ENCODE measurements at regions not wholly inside any gene's neighbourhood (a gene's known extent, or its start where the extent isn't known, plus 50 kb on each side); places are given as distances from the start of the nearest gene placed in this dataset.
"Not testable (repeated sequence)": the region's sequence is repeated elsewhere in the genome, so short reads cannot be mapped to it uniquely, and the experiment has no call there.

DNA sequence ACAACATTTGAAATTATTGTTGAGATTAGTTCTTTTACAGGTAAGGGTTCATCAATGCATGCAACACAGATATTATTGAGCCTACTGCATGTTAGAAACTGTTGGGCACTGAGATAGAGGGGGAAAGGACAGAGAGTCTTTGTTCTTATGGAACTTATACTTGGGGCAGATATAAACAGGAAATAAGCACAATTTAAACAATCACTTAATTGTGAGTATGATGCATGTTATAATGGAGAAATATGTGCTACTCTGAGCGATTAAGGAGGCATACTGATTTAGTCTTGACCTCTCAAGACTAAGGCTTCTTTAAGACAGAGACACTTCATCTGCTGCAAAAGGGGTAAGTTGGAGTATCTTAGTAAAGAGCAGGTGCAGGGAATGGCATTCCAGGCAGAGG is 593.3 kb downstream of the CCSER2 start:
- DNase-seq (ENCODE audit: extremely low read depth in 1 of 2, low read depth in 1 of 2) = no peak

DNA sequence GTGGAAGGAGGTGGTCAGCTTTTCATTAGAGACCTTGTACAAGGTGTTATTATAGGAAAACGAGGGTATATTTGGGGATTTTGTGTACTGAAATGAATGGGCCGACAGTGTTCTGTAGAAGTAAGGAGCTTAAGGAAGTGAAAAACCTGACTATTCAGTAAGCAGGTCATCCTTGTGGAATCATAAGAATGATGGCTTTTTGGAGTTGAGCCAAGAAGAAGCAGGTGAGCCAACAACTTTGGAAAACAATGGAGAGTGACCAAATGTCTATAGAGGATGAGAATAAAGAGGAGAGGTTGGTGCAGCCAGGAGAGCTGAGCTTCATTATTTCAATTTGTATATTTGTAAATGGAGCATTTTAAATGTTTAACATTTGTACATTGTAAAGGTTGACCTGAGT is 595.7 kb downstream of the CCSER2 start:
- no peak for DNase-seq (ENCODE audit: extremely low read depth in 1 of 2, low read depth in 1 of 2)

DNA sequence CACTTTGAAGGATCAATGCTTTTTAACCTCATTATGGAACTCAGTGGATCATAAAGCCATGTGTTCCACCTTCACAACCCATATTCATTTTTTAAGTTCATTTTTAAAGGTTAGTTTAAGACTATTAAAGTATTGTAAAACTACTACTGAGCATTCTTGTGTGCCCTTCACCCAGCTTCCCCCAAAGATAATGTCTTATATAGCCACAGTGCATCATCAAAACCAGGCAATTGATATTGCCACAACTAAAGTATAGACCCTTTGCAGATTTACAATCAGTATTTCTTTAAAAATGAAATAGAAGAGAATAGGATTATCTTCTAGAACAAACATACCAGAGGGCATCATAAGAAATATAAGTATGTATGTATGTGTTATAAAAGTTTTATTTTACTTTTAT is 597.1 kb downstream of the CCSER2 start:
- DNase-seq (ENCODE audit: extremely low read depth in 1 of 2, low read depth in 1 of 2) = no peak

DNA sequence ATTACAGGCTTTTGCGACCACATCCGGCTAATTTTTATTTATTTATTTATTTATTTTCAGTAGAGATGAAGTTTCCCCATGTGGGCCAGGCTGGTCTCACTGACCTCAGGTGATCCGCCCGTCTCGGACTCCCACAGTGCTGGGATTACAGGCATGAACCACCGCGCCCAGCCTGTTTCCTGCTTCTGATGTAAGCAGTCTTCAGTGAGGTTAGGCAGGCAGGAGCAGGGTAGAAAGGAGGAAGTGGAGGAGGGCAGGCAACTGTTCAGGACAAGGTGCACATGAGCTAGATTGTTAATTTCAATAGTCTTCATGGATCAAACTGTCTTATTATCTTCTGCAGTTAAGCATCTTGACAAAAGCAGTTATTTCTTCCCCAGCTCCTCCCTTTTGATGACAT is 605.0 kb downstream of the CCSER2 start:
- DNase-seq (ENCODE audit: extremely low read depth in 1 of 2, low read depth in 1 of 2) = no peak

DNA sequence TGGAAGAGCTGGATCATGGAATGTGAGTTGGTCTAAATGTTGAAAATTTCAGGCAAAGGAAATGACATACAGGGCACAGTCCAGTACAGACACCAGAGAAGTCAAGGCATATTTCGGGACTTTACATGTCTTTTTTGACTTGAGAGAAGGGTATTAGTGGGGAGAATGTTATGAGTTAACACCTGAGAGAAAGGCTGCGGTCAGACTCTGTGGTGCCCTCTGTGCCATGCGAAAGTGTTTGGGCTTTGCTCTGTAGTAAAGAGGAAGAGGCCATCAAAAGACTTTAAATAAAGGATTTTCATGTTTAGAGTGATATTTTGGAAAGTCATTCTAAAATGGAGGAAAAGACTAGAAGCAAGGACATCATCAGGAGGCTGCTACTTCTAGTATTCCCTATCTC is 607.4 kb downstream of the CCSER2 start:
- no peak for DNase-seq (ENCODE audit: extremely low read depth in 1 of 2, low read depth in 1 of 2)

DNA sequence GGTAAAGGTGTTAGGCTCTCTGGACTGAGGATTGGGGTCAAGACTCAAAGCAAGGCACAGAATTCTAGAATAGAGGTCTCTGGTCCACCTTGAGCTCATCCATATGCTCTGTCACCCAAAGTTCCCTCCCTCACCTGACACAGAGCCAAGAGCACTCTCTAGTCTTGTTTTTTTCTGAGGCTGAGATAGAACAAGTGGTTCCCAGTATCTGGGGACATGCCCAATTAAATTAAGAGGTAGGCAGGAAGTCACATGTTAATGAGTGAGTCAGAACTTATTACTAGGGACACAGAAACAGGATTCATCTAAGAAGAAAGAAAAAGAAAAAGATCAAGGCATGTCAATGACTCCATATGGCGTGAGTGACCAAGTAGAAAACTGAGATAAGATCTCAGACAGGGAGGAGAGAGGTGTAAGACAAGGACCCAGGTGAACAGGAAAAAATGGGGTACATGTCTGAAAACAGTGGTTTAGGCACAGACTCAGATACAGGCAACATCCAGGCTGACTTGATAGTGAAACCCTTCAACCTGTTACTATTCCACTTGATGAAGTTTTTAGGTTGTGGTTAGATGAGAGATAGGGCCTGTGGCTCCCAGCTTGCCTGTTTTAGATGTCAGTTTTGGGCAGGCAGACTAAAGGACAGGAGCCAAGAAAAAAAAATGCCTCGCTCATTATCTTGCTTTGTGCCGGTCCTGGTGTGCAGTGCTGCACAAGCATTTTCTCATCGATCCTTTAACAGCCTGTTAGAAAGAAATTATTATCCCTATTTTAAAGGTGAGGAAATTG is 609.9 kb downstream of the CCSER2 start:
- no peak for DNase-seq (ENCODE audit: extremely low read depth in 1 of 2, low read depth in 1 of 2)

DNA sequence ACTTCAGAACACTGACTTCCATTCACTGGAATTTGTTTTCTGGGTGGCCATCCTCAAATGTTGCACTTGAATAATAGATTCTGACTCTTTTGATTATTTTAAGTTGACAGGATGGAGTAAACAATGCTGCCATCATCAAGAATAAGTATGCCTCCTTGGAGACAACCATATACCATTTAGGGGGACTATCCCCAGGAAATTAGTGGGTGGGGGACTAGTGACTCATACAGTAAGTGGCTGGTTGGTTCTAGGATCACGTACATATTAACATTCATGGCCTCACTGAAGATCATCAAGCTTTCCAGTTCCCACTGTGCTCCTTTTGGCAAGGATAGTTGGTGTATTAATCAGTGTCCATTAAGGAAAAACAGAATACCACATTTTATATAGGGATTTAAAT is 615.2 kb downstream of the CCSER2 start:
- DNase-seq (ENCODE audit: extremely low read depth in 1 of 2, low read depth in 1 of 2) = no peak

DNA sequence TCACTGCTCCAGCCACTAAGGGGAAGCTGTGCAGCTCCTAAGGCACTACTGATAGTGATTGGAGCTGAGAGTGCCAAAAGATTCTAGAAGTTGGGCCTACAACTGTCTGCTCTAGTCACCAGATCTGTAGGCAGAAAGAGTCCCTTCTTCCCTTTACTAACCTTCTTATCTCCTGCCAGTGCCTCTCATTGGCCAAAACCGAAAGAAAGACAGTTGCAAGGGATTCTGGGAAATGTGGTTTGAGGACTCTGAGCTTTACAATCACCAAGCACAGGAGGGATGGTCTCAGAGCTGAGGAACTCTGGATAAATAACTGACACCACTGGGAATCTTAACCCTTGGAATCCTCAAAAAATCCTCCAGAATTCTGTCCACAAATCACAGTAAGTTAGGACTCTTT is 615.8 kb downstream of the CCSER2 start:
- no peak for DNase-seq (ENCODE audit: extremely low read depth in 1 of 2, low read depth in 1 of 2)

DNA sequence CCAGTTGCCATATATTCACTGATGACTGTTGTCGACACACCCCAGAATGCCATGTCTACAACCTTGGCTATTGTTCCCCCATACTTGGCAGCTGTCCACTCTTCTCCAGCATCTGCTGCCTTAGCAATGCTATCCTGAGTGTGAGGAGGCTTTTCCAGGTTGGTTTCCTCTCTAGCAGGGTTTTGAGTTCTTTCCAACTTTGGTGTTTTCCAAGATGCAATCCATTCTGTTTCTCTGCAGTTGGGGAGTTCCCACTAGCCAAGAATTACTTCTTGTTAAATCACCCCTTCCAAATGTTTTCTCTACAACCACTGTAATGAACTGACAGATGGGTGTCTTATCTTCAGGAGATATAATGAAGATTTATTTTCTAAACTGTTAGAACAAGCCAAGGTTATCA is 617.4 kb downstream of the CCSER2 start:
- no peak for DNase-seq (ENCODE audit: extremely low read depth in 1 of 2, low read depth in 1 of 2)

DNA sequence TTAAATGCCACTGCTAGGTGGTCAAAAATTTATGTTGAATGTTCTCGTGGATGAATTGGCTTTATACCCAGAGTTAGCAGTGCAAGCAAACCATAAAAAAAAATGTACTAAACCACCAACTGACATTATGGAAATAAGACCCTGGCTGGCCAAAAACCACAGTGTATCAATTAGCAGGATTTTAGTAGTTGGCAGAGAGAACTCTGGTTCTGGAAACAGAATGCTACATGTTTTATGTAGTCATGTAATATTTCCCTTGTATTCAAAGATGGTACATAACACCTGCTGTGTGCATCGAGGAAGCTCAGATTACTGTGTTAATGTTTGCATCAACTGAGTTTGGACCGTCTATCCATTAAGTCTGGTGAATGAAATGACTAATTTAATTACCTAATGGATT is 618.5 kb downstream of the CCSER2 start:
- no peak for DNase-seq (ENCODE audit: extremely low read depth in 1 of 2, low read depth in 1 of 2)

DNA sequence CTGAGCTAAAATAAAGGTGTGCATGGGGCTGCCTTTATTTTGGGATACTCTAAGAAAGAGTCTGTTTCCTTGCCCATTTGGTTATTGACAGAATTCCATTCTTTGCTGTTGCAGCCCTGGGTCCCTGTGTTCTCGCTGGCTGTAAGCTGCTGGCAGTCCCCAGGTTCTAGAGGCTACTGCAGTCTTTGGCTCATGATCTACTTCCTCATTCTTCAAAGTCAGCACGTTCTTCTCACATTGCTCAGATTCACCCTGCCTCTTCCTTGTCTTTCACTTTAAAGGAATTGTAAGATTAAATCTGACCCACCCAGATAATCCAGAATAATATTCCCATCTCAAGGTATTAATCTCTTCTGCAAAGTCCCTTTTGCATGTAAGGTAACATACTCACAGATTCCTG is 620.3 kb downstream of the CCSER2 start:
- DNase-seq (ENCODE audit: extremely low read depth in 1 of 2, low read depth in 1 of 2) = no peak

DNA sequence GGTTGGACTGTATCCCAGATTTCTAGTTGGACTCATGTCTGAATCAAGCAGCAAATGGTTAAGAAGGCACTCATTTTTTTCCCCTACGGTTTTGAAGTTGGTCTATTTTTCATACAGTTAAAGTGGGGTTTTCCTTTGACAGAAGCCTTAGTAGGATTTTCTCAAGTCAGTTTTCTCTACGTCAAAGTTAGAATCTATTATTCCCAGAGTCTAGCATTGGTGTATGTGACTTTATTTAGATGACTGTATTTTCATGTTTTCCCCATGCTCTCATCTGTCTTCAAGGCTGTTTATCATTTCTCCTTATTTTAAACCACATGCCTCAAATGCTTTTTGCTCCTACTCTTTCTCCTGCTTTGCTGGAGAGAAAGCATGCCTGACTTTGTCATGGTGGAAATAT is 623.2 kb downstream of the CCSER2 start:
- no peak for DNase-seq (ENCODE audit: extremely low read depth in 1 of 2, low read depth in 1 of 2)

DNA sequence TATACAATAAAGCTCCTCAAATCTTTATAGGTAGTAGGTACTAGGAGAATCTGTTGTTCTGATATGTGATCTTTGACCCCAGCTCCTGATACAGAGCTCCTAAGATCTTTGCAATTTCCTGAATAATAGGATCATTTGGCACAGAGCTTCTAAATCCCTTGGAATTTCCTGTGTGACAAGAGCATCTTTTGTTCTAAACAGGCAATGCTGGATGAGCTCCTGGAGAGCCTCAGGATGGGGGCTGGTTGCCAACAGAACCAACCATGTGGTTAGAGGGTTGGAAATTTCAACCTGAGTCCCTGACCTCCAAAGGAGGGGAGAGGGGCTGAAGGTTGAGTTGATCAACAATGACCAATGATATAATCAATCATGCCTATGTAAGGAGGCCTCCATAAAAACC is 629.0 kb downstream of the CCSER2 start:
- DNase-seq (ENCODE audit: extremely low read depth in 1 of 2, low read depth in 1 of 2) = no peak

DNA sequence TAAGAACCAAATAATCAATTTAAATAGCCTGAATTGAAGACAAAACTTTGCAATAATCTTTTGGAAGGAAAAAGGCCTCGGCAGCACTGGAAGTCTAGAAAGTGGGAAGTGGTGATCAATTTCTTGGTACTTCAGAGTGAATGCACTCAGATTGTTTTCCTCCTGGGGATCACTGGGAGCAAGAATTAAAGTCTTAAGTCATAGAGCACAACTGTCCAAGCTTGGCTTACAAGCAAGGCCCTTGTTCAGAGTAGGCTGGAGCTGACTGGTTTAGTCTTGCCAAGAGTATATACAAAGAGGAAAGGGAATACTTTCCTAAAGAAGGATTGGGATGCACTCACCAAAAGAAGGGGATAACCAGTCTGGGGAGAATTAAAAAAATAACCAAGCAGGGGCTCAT is 637.1 kb downstream of the CCSER2 start:
- DNase-seq (ENCODE audit: extremely low read depth in 1 of 2, low read depth in 1 of 2) = no peak

DNA sequence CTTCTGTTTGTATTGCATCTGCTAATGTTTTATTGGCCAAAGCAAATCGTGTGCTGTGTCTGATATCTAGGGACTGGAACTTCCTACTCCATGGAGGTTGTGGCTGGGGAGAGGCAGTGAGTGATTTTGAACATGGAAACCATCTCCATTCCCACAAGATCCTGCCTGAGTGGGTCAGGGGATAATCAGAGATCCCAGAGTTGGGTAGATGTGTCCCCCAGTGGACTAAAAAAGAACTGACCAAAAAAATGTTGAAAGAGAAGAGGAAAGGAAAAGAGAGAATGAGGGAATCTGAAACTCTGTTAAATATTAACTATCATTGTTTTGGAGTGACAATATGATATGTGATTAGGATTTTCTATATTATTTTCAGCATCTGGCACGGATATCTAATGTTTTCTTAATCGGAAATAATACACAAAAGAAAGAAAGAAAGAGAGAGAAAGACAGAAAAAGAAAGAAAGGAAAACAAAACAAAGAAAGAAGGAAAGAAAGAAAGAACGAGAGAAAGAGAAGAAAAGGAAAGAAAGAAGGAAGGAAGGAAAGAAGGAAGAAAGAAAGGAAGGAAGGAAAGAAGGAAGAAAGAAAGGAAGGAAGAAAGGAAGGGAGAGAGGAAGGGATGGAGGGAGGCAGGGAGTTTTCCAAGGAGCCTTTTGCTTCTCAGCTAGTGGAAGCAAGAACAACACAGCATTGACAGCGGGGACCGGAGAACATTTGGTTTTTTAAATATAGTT is 638.5 kb downstream of the CCSER2 start:
- DNase-seq (ENCODE audit: extremely low read depth in 1 of 2, low read depth in 1 of 2) = no peak

DNA sequence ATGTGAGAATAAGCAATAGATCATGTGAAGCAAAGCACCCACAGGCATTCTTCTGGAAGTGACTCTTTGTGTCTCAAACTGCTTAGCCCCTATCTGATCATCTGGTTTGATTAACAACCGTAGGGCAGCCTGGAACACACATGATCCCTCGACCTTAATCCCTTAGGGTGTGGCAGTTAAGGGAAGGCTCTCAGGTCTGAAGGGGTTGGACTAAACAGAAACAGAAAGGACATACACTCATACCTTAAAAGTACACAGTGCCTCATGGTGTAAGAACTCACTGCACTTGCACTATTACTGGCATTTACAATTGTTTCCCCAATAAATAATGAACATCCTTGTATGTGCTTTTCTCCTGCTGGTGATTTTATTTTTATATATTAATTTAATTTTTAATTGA is 640.9 kb downstream of the CCSER2 start:
- not testable (repeated sequence) for DNase-seq (ENCODE audit: extremely low read depth in 1 of 2, low read depth in 1 of 2)

DNA sequence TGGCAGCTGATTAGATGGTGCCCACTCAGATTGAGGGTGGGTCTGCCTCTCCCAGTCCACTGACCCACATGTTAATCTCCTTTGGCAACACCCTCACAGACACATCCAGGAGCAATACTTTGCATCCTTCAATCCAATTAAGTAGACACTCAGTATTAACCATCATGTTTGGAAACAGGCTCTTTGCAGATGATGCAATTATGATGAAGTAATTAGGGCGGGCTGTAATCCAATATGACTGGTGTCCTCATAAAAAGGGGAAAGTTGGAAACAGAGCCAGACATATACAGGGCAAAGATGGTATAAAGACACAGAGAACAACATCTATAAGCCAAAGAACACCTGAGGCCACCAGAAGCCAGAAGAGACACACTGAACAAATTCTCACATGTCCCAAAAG is 658.6 kb downstream of the CCSER2 start:
- DNase-seq (ENCODE audit: extremely low read depth in 1 of 2, low read depth in 1 of 2) = no peak

DNA sequence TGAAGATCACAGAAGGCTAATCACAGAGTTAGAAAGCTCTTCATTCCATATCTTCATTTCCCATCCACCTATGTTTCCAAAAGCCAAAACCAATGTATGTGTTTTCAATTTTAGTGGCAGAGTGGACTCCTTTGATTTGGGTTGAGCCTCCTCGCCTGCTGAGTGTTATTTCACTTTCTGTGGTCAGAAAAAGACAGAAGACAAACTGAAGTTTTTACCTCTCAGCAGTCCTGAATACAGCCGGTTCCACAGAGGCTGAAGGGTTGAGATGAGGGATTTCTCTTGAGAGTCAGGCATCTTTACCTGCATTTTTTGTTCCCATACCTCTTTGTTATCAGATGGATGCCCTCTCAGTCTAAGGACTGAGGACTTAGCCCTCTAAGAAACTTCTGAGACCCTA is 659.6 kb downstream of the CCSER2 start:
- no peak for DNase-seq (ENCODE audit: extremely low read depth in 1 of 2, low read depth in 1 of 2)

DNA sequence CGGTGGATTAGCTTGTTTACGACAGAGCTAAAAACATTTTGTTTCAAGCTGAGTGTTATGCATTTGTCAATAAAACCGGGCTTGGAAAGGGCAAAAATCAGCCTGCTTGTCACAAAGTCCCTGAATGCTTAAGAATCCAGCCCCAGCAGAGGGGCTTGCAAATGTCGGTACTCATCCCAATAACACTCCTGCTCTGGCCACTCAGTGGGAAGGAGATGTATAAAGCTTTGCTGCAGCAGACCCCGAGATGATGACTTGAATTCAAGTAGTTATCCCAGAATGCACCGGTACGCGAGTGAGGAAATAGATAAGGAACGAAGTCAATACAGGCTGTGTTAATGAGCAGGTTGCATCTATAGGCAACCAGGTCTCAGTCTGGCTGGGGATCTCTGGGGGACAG is 662.3 kb downstream of the CCSER2 start:
- no peak for DNase-seq (ENCODE audit: extremely low read depth in 1 of 2, low read depth in 1 of 2)

DNA sequence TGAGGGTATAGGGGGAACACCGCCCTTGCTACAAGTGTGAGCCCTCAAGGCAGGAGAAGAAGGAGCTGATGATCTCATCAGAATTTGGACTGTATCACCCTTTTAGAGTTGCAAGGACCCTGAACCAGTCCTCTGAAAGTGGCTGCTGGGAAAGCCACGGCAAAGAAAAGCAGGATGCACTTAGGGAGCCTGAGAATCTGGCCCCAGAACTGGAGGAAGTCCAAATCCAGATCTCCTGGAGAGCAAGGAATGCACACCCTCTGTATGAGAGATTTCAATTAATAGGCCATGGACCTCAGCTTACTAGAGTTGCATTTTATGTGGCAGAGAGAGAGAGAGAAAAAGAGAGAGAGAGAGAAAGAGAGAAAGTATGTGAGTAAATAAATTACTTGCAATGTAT is 662.9 kb downstream of the CCSER2 start:
- DNase-seq (ENCODE audit: extremely low read depth in 1 of 2, low read depth in 1 of 2) = no peak

DNA sequence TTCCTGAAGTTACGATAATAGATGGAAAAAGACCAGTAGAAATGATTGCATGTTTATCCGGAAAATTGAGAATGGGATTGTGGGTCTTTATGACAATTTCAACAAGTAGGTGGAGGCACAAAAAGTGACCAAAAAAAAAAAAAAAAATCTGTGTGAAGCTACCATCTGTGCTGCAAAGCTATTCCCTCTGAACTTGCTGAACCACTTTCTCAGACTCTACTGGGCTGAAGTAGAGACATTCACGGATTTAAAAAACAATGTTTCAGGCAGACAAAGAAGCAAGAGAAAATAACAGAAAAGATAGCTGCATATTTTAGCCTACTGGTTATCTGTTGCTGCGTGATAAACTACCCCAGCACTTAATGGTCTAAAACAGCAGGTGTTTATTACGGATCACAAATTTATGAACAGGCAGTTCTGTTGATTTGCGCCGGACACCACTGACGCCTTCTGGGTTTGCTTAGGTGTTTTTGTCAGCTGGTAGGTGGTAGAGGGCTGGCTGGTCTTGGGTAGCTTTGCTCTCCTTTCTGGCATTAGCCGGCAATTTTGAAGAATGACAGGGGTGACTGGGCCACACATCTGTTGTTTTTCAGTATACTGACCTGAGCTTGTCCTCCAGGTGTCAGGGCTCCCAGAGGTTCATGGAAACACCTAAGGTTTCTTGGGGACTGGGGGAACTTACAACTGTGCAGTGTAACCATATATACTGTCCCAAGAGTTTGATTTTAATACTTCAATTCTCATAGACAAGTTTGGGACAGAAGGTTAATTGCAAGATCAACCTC is 665.1 kb downstream of the CCSER2 start:
- DNase-seq (ENCODE audit: extremely low read depth in 1 of 2, low read depth in 1 of 2) = no peak

DNA sequence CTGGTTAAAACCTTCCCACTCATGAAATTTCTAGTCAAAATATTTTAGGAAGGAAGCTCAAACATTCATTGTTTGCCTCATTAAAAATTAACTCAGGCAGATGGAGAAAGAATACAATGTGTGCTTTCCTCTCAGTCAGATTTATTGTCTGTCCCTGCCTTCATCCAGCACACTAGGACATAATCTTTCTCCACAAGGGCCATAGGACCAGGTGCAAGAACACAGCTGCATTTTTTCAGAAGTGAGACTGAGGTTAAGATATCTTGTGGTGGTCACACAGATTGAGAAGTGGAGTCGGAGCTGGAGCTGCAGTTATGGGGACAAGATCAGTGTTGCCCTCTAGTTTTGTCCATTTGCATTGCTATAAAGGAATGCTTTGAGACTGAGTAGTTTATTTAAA is 666.3 kb downstream of the CCSER2 start:
- no peak for DNase-seq (ENCODE audit: extremely low read depth in 1 of 2, low read depth in 1 of 2)

All from stimulated activated CD8-positive, alpha-beta memory T cell treated with anti-CD3 and anti-CD28 coated beads, Interleukin-7, amount 100 ng/mL, for 48 hours (primary cell).